MM.1S (cell line): ENCODE measurements at regions not wholly inside any gene's neighbourhood (a gene's known extent, or its start where the extent isn't known, plus 50 kb on each side); places are given as distances from the start of the nearest gene placed in this dataset.

Source experiments
- DNase-seq: peaks from one replicate; pipeline ENCODE4 v3.0.0-alpha.2; 2015
- H2AFZ ChIP-seq: fragments of 300-600 bp; sonication (generic); 2 replicates; pipeline ENCODE4 v1.6.0; 2016; ENCODE audit warnings: antibody characterized with exemption, low read length
- H3F3A ChIP-seq: fragments of 300-600 bp; sonication (generic); 2 replicates; pipeline ENCODE4 v1.6.1; 2016; ENCODE audit warnings: mild to moderate bottlenecking, antibody characterized with exemption, low read length, moderate library complexity, mixed read lengths; ENCODE audit not compliant: insufficient read depth
- H3K27ac ChIP-seq: fragments of 300-600 bp; sonication (generic); 2 replicates; pipeline ENCODE4 v1.5.1; 2016; ENCODE audit warnings: mild to moderate bottlenecking, low read length
- H3K27me3 ChIP-seq: fragments of 300-600 bp; sonication (generic); replicated peaks from 2 replicates; pipeline ENCODE4 v1.6.0; 2016; ENCODE audit warnings: low read length; ENCODE audit not compliant: insufficient read depth
- H3K36me3 ChIP-seq: fragments of 300-600 bp; sonication (generic); replicated peaks from 2 replicates; pipeline ENCODE4 v1.6.1; 2016; ENCODE audit warnings: mild to moderate bottlenecking, low read length, mixed read lengths; ENCODE audit not compliant: insufficient read depth
- H3K4me1 ChIP-seq: fragments of 300-600 bp; sonication (generic); 2 replicates; pipeline ENCODE4 v1.6.1; 2016; ENCODE audit warnings: low read length, mixed read lengths
- H3K4me2 ChIP-seq: fragments of 300-600 bp; sonication (generic); 2 replicates; pipeline ENCODE4 v1.6.0; 2016; ENCODE audit warnings: low read depth, low read length
- H3K4me3 ChIP-seq: fragments of 300-600 bp; sonication (generic); 2 replicates; pipeline ENCODE4 v1.5.1; 2016; ENCODE audit warnings: low read length, mixed read lengths
- H3K79me2 ChIP-seq: fragments of 300-600 bp; sonication (generic); 2 replicates; pipeline ENCODE4 v1.6.1; 2016; ENCODE audit warnings: mixed run types, low read length, mixed read lengths
- H3K9ac ChIP-seq: fragments of 300-600 bp; sonication (generic); 2 replicates; pipeline ENCODE4 v1.6.1; 2016; ENCODE audit warnings: low read length, mixed read lengths
- H3K9me2 ChIP-seq: fragments of 300-600 bp; sonication (generic); replicated peaks from 2 replicates; pipeline ENCODE4 v1.6.1; 2016; ENCODE audit warnings: mild to moderate bottlenecking, low read length, mixed read lengths; ENCODE audit not compliant: insufficient read depth
- H3K9me3 ChIP-seq: fragments of 300-600 bp; sonication (generic); replicated peaks from 2 replicates; pipeline ENCODE4 v1.6.1; 2016; ENCODE audit warnings: mild to moderate bottlenecking, low read length, mixed read lengths; ENCODE audit not compliant: insufficient read depth
- H4K20me1 ChIP-seq: fragments of 300-600 bp; sonication (generic); 2 replicates; pipeline ENCODE4 v1.6.1; 2016; ENCODE audit warnings: mild to moderate bottlenecking, low read length, moderate library complexity, mixed read lengths; ENCODE audit not compliant: insufficient read depth
- CTCF ChIP-seq: fragments of 300-600 bp; sonication (generic); IDR thresholded peaks from 2 replicates; pipeline ENCODE4 v1.5.1; 2016; ENCODE audit warnings: antibody characterized with exemption, low read length, mixed read lengths
- EZH2 ChIP-seq: fragments of 300-600 bp; sonication (generic); optimal IDR thresholded peaks from 2 replicates; pipeline ENCODE3; 2017; ENCODE audit warnings: low read depth, mild to moderate bottlenecking, antibody characterized with exemption, low read length, mixed read lengths
- EZH2phosphoT487 ChIP-seq: fragments of 300-600 bp; sonication (generic); IDR thresholded peaks from 2 replicates; pipeline ENCODE4 v1.6.1; 2018; ENCODE audit warnings: antibody characterized with exemption, low read length

DNA sequence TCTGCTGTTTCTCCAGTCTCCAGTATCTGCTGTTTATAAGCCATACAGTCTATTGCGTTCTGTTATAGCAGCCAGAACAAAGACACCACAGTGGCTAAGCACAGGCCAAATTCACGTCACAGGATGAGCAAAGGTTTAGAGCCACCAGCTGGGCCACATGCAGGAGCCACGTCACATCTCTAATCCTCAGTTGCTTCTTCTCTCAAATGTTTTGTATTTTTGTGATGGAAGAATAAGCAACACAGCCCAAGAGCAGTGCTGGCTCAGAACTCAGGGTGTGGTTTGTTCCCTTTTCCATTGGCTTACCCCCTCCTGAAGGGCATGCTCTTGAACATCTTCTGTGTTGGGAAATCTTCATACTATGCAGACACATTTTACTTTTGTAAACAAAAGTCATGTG lies 309.4 kb upstream of the CDH5 start:
- TF ChIP-seq EZH2 (no peak), CTCF (no peak), EZH2phosphoT487 (no peak)
- H3K4me2 ChIP-seq: no peak overlapping the region
- no peaks in the 10 kb centered on the region for H4K20me1 ChIP-seq
- no peaks in the 10 kb centered on the region for H3K27me3 ChIP-seq
- H3K9me2 ChIP-seq: no peaks in the 10 kb centered on the region
- H2AFZ ChIP-seq: no peak overlapping the region
- no peaks in the 10 kb centered on the region for H3F3A ChIP-seq
- no peak for DNase-seq
- no peaks in the 10 kb centered on the region for H3K79me2 ChIP-seq
- H3K9me3 ChIP-seq: no peaks in the 10 kb centered on the region
- H3K36me3 ChIP-seq: no peaks in the 10 kb centered on the region
- no peak overlapping the region for H3K27ac ChIP-seq
- no peak overlapping the region for H3K9ac ChIP-seq
- H3K4me3 ChIP-seq: no peak overlapping the region
- H3K4me1 ChIP-seq: no peaks in the 10 kb centered on the region

GRCh38 chr16:66054095-66054494 lies 312.4 kb upstream of the CDH5 start:
- Histone ChIP-seq H3K9ac (no peak overlapping the region), H3F3A (no peaks in the 10 kb centered on the region), H3K9me2 (no peaks in the 10 kb centered on the region), H3K4me1 (no peaks in the 10 kb centered on the region), H3K27me3 (no peaks in the 10 kb centered on the region), H3K27ac (no peak overlapping the region), H3K9me3 (no peaks in the 10 kb centered on the region), H3K4me3 (no peak overlapping the region), H3K4me2 (no peak overlapping the region), H3K36me3 (no peaks in the 10 kb centered on the region), H3K79me2 (no peaks in the 10 kb centered on the region), H2AFZ (no peak overlapping the region), H4K20me1 (no peaks in the 10 kb centered on the region)
- no peak for DNase-seq
- TF ChIP-seq EZH2phosphoT487 (no peak), EZH2 (no peak), CTCF (no peak)

DNA sequence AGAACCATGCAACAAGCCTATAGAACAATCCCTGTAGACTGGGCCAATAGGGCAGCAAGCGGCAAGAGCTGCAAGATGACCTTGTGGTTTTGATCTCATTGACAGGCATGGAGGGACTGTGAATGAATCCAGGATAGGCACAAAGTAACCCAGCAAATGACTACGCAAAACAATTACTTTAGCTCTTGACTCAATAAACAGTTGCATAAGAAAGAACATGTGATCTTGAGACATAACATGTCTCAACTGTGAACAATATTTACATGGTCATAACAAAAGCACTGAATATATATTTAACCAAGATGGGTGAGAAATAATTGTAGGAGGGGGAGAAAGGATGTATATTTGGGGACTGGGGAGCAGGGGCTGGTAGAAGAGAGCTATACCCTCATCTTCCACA lies 313.7 kb upstream of the CDH5 start:
- Histone ChIP-seq H3K79me2 (no peaks in the 10 kb centered on the region), H3K9me3 (no peaks in the 10 kb centered on the region), H3F3A (no peaks in the 10 kb centered on the region), H3K27me3 (no peaks in the 10 kb centered on the region), H3K9me2 (no peaks in the 10 kb centered on the region), H3K4me2 (no peak overlapping the region), H3K9ac (no peak overlapping the region), H3K27ac (no peak overlapping the region), H3K4me1 (no peaks in the 10 kb centered on the region), H2AFZ (no peak overlapping the region), H3K36me3 (no peaks in the 10 kb centered on the region), H4K20me1 (no peaks in the 10 kb centered on the region), H3K4me3 (no peak overlapping the region)
- no peak for DNase-seq
- TF ChIP-seq CTCF (no peak), EZH2 (no peak)

DNA sequence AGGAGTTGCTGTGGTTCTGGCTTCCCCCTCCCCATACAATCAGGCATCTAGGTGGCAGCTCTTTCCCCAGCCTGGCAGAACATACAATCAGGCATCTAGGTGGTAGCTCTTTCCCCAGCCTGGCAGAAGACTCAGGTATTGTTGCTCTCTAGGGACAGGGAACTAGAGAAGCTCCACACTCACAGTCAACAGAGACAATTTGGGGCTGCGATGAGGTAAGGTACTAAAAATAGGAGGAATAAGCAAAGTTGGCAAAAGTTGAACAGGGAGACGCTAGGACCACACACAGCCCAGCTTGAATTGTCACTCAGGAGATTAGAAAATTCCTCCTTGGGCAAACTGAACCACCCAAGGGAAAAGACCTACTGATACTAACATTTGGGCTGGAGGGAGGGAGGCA lies 315.5 kb upstream of the CDH5 start:
- Histone ChIP-seq H3K79me2 (no peaks in the 10 kb centered on the region), H3K4me3 (no peak overlapping the region), H2AFZ (no peak overlapping the region), H3K4me2 (no peak overlapping the region), H3K27ac (no peak overlapping the region), H3K4me1 (no peaks in the 10 kb centered on the region), H3K36me3 (no peaks in the 10 kb centered on the region), H3K9ac (no peak overlapping the region), H4K20me1 (no peaks in the 10 kb centered on the region), H3F3A (no peaks in the 10 kb centered on the region), H3K27me3 (no peaks in the 10 kb centered on the region), H3K9me2 (no peaks in the 10 kb centered on the region), H3K9me3 (no peaks in the 10 kb centered on the region)
- DNase-seq: no peak
- TF ChIP-seq EZH2 (no peak), EZH2phosphoT487 (no peak), CTCF (no peak)
